Nucleus accumbens (tissue), 56 donors: ENCODE measurements at regions not wholly inside any gene's neighbourhood (a gene's known extent, or its start where the extent isn't known, plus 50 kb on each side); places are given as distances from the start of the nearest gene placed in this dataset.

Source experiments
- DNase-seq, 56 donors: peaks; one replicate each; lab custom pipeline; 2025; lab: John Stamatoyannopoulos, UW

DNA sequence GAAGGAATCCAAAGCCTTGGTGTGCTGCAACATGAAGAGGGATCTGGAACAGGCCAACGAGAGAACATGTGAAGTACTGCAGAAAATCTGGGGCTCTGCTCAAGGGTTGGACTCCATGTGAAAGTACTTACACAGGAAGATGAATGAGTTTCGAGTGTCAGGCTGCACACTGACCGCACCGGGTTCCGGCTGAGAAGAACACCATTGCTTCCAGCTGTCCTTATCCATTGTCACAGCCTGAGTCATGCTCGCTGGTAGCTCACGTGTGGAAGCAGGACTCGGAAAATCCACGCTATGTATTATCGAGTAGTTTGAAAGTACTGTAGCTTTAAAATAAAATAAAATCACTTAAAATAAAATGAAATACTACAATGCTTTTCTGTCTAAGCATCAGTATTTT is 50.4 kb upstream of the TBL1X start:
- no peak for DNase-seq
